Brain microvascular endothelial cell (primary cell): ENCODE measurements at regions not wholly inside any gene's neighbourhood (a gene's known extent, or its start where the extent isn't known, plus 50 kb on each side); places are given as distances from the start of the nearest gene placed in this dataset.

Source experiments
- DNase-seq: peaks from one replicate; pipeline ENCODE4 v3.0.0-alpha.2; 2020
- H3K27ac ChIP-seq: fragments of 250-450 bp; sonication (Bioruptor Pico); 2 replicates; pipeline ENCODE4 v1.5.1; 2020; ENCODE audit warnings: mild to moderate bottlenecking, moderate library complexity
- H3K27me3 ChIP-seq: fragments of 250-450 bp; sonication (Bioruptor Pico); replicated peaks from 2 replicates; pipeline ENCODE4 v1.5.1; 2020; ENCODE audit warnings: mild to moderate bottlenecking
- H3K36me3 ChIP-seq: fragments of 250-450 bp; sonication (Bioruptor Pico); replicated peaks from 2 replicates; pipeline ENCODE4 v1.5.1; 2020; ENCODE audit warnings: mild to moderate bottlenecking
- H3K4me3 ChIP-seq: 2 replicates; pipeline ENCODE4 v1.5.1; 2011; ENCODE audit warnings: low read depth, mild to moderate bottlenecking, control low read depth, low read length, moderate library complexity
- in situ Hi-C: cut with HindIII; loops from 2 replicates; pipeline ENCODE4 v1.10.0; 2017; ENCODE audit warnings: low sequenced_read_pairs, low pct_ligation_motif_present
- TF ChIP-seq, protein P1 (sequence below): IDR thresholded peaks from 2 replicates; pipeline ENCODE4 v1.5.1; 2011; ENCODE audit warnings: low read depth, mild to moderate bottlenecking, moderate library complexity, low read length, control low read depth, inconsistent platforms; ENCODE audit errors: missing control alignments

DNA sequence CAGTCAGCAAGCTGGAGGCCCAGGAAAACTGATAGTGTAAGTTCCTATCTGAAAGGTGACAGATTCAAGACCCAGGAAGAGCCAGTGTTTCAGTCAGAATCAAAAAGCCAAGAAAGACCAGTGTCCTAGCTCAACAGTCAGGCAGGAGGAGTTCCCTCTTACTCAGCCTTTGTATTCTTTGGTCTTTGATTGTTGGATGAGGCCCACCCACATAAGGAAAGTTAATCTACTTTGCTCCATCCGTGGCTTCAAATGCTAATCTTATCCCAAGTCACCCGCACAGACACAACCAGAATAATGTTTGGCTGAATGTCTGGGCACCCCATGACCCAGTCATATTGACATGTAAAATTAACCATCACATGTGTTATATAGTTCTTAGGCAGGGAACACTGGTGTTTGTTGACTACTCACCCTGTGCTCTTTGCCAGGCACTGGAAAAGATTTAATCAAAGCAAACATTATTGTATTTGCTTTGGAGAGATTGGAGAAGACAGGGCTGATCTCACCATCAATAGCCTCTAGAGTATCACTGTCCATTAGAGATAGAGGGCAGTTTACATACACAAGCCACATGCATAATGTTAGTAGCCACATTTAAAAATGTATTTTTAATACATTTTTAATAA lies 96.3 kb upstream of the KCNN2 start:
- H3K36me3 ChIP-seq: no peaks in the 10 kb centered on the region
- H3K4me3 ChIP-seq: no peak overlapping the region
- in situ Hi-C loops: no loop called here
- no peak overlapping the region for H3K27ac ChIP-seq
- DNase-seq: no peak
- H3K27me3 ChIP-seq: no peaks in the 10 kb centered on the region
- TF ChIP-seq, protein P1, sequence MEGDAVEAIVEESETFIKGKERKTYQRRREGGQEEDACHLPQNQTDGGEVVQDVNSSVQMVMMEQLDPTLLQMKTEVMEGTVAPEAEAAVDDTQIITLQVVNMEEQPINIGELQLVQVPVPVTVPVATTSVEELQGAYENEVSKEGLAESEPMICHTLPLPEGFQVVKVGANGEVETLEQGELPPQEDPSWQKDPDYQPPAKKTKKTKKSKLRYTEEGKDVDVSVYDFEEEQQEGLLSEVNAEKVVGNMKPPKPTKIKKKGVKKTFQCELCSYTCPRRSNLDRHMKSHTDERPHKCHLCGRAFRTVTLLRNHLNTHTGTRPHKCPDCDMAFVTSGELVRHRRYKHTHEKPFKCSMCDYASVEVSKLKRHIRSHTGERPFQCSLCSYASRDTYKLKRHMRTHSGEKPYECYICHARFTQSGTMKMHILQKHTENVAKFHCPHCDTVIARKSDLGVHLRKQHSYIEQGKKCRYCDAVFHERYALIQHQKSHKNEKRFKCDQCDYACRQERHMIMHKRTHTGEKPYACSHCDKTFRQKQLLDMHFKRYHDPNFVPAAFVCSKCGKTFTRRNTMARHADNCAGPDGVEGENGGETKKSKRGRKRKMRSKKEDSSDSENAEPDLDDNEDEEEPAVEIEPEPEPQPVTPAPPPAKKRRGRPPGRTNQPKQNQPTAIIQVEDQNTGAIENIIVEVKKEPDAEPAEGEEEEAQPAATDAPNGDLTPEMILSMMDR: no peak

DNA sequence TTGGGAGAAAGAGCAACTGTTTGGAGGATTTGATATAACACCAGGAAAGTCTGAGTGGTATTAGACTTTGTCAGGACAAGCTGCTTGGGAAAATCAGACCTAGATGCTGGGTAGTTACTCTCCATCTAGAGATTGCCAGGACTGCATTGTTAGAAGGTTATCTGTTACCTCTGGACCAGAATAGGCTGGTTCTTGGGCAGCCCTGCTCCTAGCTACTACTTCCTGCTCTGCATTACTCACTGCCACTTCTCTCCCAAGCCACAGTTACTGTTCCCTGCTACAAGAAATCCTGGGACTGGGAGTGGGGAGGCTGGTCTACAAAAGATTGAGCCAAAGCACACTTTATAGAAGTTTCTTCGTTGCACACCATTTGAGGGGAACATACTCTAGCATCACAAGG lies 95.5 kb upstream of the KCNN2 start:
- TF ChIP-seq, protein P1: no peak
- DNase-seq: no peak
- no peaks in the 10 kb centered on the region for H3K36me3 ChIP-seq
- H3K4me3 ChIP-seq: no peak overlapping the region
- H3K27ac ChIP-seq: no peak overlapping the region
- in situ Hi-C loops: no loop called here
- H3K27me3 ChIP-seq: no peaks in the 10 kb centered on the region

DNA sequence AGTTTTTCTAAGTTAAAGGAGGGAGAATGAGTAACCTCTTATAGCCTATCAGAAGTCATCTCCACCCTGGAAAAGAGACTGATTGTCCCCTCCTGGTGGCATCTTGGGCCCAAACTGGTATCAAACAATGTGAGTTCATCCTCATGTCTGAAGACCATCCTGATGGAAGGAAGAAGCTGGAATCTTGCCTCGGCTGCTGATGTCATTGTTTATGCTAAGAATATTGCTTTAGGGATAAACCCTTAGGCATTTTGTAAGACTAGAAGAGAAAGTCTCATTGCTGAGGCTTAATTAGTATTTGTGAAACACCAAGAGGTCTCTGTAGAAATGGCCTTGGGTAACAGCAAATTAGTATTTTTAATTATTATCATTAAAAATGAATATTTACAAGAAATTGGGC lies 65.7 kb upstream of the KCNN2 start:
- H3K27ac ChIP-seq: no peak overlapping the region
- no peak overlapping the region for H3K4me3 ChIP-seq
- no peak for DNase-seq
- in situ Hi-C loops: no loop called here
- H3K36me3 ChIP-seq: no peaks in the 10 kb centered on the region
- TF ChIP-seq, protein P1: no peak
- H3K27me3 ChIP-seq: no peaks in the 10 kb centered on the region

DNA sequence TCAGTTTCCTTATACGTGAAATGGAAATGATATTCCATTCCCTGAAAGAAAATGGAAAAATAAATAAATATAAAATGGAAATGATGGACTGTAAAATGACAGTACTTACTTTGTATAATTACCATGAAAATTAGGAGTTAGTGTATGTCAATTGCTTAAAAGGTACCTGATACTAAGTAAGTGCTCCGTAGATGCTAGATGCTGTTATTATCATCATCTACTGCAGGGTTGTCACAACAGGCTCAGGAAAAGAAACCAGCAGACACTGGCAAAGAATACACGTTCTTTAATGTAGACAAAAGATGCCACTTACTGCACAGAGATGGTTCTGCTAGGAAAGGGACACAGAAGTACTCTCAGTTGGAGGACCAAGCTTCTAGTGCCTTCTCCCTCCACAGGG lies 64.0 kb upstream of the KCNN2 start:
- in situ Hi-C loops: no loop called here
- H3K27ac ChIP-seq: no peak overlapping the region
- TF ChIP-seq, protein P1: no peak
- no peak overlapping the region for H3K4me3 ChIP-seq
- DNase-seq: no peak
- H3K36me3 ChIP-seq: no peaks in the 10 kb centered on the region
- H3K27me3 ChIP-seq: no peaks in the 10 kb centered on the region

DNA sequence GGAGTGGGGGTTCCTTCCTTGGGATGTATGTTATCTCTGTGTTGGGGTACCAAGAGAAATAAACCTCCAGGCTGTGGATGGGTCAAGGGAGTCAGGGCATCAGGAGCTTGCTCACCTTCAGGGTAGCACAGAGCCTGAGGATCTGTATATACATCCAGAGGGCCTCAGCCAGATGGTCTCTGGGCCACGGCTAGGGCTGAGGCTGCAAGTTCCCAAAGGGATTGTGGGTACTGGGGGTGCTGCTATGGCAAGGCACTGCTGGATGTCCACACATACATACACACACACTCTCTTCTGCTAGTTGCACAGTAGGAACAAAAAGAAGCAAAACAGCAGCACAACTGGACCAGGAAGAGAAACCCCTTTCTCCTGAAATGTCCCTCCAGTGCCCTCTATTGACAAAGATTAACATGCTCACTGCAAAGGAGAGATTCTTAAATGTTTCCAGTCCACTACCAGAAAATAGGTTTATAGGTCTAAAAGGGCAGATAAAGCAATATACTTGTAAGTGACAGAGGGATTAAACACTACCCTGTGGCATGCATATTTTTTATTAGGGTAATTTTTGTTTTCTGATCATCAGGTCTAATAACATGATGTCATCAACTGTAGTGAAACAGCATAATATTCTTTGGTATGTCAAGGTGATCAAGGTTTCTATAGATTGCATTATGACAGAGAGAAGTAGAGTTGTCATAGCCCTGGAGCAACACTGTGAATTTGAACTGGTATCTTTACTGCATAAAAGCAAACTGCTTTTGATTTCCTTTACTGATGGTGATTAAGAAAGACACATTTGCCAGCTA lies 56.3 kb upstream of the KCNN2 start:
- in situ Hi-C loops: no loop called here
- H3K4me3 ChIP-seq: no peak overlapping the region
- H3K27ac ChIP-seq: no peak overlapping the region
- no peaks in the 10 kb centered on the region for H3K27me3 ChIP-seq
- TF ChIP-seq, protein P1: peak; percentile 61
- H3K36me3 ChIP-seq: no peaks in the 10 kb centered on the region
- DNase-seq: peak; percentile 20
